ENCODE measurements at regions not wholly inside any gene's neighbourhood (a gene's known extent, or its start where the extent isn't known, plus 50 kb on each side); places are given as distances from the start of the nearest gene placed in this dataset.
"Not testable (repeated sequence)": the region's sequence is repeated elsewhere in the genome, so short reads cannot be mapped to it uniquely, and the experiment has no call there.

DNA sequence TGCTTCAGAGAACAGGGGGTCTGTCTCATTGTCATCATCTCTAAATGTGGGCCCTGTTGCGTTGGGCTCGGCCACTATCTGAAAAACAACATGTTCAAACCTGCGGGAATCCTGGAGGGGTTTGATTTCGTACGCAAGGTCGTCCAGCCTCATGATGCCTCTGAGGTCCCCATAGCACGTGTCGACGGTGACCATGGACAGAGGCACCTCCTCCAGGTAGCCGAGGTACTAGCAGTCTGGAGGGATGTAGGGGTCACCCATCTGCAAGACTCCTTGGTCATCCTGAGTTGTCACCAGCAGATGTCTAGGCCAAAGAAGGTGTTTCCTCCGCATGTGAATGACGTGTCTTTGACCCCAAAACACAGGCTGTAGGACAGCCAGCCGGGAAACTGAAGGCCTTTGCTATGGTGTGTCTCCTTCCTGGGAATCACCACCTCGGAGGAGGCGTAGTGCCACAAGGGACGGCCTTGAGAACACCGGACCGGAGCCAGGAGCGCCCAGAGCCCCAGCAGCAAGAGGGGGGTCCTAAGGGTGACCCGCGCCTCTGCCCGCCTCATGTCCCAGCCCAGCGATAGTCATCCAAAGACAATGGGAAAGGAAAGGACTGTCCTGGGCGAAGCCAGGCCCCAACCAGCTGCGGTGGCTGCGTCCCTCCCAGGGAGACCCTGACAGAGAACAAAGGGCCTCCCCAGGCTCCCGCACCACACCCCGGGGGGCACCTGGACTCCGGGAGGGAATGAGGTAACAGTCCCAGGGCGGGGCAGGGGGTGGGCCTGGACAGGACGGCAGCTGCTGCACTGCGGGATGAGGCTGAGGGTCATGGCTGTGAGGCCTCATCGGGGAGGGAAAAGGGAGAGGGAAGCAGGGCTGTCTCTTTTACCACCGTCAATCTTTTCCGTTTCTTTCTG lies 445.5 kb downstream of the TMEM121 start:
- Histone ChIP-seq H3K27ac (no peak overlapping the region), H3K4me3 (ENCODE audit: low read depth, low read length) (no peak overlapping the region), H3K36me3 (replicated peaks) (no peaks in the 10 kb centered on the region), H3K27me3 (replicated peaks) (no peaks in the 10 kb centered on the region)
- DNase-seq = no peak
- no peak for TF ChIP-seq CTCF (IDR thresholded peaks at IDR 0.05; ENCODE audit: low read depth, low read length, missing control alignments)
- in situ Hi-C loops (cut with HindIII; ENCODE audit: low pct_ligation_motif_present, low sequenced_read_pairs) = no loop called here

DNA sequence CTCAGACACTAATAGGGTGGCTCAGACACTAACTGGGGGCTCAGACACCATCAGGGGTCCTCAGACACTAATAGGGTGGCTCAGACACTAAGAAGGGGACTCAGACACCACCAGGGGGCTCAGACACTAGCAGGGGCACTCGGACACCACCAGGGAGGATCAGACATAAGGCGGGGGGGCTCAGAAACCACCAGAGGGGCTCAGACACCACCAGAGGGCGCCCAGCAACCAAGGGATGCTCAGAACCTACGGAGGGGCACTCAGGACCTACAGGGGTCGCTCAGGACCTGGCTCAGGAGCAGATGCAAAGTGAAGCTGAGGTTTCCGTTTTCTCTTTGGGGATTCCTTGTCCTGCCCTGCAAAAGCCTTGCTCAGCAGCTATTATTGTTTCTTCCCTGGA lies 448.5 kb downstream of the TMEM121 start:
- Histone ChIP-seq H3K36me3 (replicated peaks) (no peaks in the 10 kb centered on the region), H3K27me3 (replicated peaks) (no peaks in the 10 kb centered on the region), H3K27ac (no peak overlapping the region), H3K4me3 (ENCODE audit: low read depth, low read length) (no peak overlapping the region)
- TF ChIP-seq CTCF (IDR thresholded peaks at IDR 0.05; ENCODE audit: low read depth, low read length, missing control alignments) = no peak
- in situ Hi-C loops (cut with HindIII; ENCODE audit: low pct_ligation_motif_present, low sequenced_read_pairs) = no loop called here
- no peak for DNase-seq

GRCh38 chr14:105978618-105979295 lies 452.4 kb downstream of the TMEM121 start:
- Histone ChIP-seq H3K4me3 (ENCODE audit: low read depth, low read length) (no peak overlapping the region), H3K27me3 (replicated peaks) (no peaks in the 10 kb centered on the region), H3K36me3 (replicated peaks) (no peaks in the 10 kb centered on the region), H3K27ac (no peak overlapping the region)
- in situ Hi-C loops (cut with HindIII; ENCODE audit: low pct_ligation_motif_present, low sequenced_read_pairs) = no loop called here
- no peak for DNase-seq
- TF ChIP-seq CTCF (IDR thresholded peaks at IDR 0.05; ENCODE audit: low read depth, low read length, missing control alignments) = no peak

GRCh38 chr14:105979446-105979845 lies 453.1 kb downstream of the TMEM121 start:
- Histone ChIP-seq H3K4me3 (ENCODE audit: low read depth, low read length) (no peak overlapping the region), H3K36me3 (replicated peaks) (no peaks in the 10 kb centered on the region), H3K27ac (no peak overlapping the region), H3K27me3 (replicated peaks) (no peaks in the 10 kb centered on the region)
- in situ Hi-C loops (cut with HindIII; ENCODE audit: low pct_ligation_motif_present, low sequenced_read_pairs) = no loop called here
- DNase-seq = no peak
- no peak for TF ChIP-seq CTCF (IDR thresholded peaks at IDR 0.05; ENCODE audit: low read depth, low read length, missing control alignments)

GRCh38 chr14:105980224-105980623 lies 453.8 kb downstream of the TMEM121 start:
- Histone ChIP-seq H3K27ac (no peak overlapping the region), H3K4me3 (ENCODE audit: low read depth, low read length) (no peak overlapping the region), H3K36me3 (replicated peaks) (no peaks in the 10 kb centered on the region), H3K27me3 (replicated peaks) (no peaks in the 10 kb centered on the region)
- DNase-seq = no peak
- in situ Hi-C loops (cut with HindIII; ENCODE audit: low pct_ligation_motif_present, low sequenced_read_pairs) = no loop called here
- TF ChIP-seq CTCF (IDR thresholded peaks at IDR 0.05; ENCODE audit: low read depth, low read length, missing control alignments) = no peak

DNA sequence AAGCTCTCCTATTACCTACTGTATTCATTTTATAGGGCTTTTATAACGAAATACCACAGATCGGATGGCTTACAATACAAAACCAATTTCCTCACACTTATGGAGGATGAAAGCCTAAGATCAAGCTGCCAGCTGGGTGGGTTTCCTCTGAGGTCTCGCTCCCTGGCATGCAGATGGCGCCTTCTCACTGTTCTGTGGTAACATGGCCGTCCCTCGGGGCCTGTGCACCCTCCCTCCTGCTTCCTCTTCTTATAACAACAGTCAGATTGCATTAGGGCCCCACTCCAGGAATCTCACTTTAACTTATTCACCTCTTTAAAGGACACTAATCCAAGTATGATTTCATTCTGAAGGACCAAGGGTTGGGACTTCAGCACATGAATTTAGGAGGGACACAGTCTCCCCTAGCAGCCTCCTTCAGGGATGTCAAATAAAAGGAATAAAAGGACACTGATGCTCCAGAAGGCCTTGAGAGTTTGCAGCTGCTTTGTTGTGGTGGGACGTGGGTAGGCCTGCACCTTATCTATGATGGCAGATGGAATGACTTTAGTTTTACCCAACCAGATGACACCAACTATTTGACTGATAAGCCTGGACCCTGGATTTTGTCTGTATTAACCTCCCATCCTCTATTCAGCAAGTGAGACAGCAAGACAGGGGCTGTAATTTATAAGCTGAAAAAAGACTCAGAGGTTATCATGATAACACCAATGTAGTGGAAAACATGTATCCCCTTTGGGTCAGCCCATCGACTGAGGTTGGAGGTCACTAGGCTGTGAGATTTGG lies 455.3 kb downstream of the TMEM121 start:
- H3K27ac ChIP-seq; H3K27me3 ChIP-seq (replicated peaks); DNase-seq; H3K4me3 ChIP-seq (ENCODE audit: low read depth, low read length); H3K36me3 ChIP-seq (replicated peaks); in situ Hi-C loops (cut with HindIII; ENCODE audit: low pct_ligation_motif_present, low sequenced_read_pairs): not testable (repeated sequence)

All from brain microvascular endothelial cell (primary cell).